RWPE1 (cell line): ENCODE measurements at regions not wholly inside any gene's neighbourhood (a gene's known extent, or its start where the extent isn't known, plus 50 kb on each side); places are given as distances from the start of the nearest gene placed in this dataset.
A peak's percentile ranks its signal among the peaks of the same experiment; 100 is the strongest.
"Not testable (repeated sequence)": the region's sequence is repeated elsewhere in the genome, so short reads cannot be mapped to it uniquely, and the experiment has no call there.

ENCODE experiments used
- CTCF ChIA-PET: fragments of 350-600 bp; sonication (Branson Sonifier 250); formaldehyde crosslinking; extraction: SDS; loops from one replicate; lab custom pipeline; 2021; lab: Yijun Ruan, JAX
- POLR2A ChIA-PET: fragments of 400-600 bp; formaldehyde crosslinking; extraction: SDS; loops from one replicate; lab custom pipeline; 2020; ENCODE audit warnings: antibody characterized with exemption; ENCODE audit not compliant: low non-redundant PET; lab: Yijun Ruan, JAX
- DNase-seq: peaks from one replicate; pipeline ENCODE4 v3.0.0; 2012; ENCODE audit warnings: low spot score
- H3K27ac ChIP-seq: fragments of 450-650 bp; 2 replicates; pipeline ENCODE4 v1.5.1; 2017
- CTCF ChIP-seq: fragments of 450-650 bp; conservative IDR thresholded peaks from 2 replicates; pipeline ENCODE4 v1.5.1; 2017; ENCODE audit warnings: low read depth, mild to moderate bottlenecking

DNA sequence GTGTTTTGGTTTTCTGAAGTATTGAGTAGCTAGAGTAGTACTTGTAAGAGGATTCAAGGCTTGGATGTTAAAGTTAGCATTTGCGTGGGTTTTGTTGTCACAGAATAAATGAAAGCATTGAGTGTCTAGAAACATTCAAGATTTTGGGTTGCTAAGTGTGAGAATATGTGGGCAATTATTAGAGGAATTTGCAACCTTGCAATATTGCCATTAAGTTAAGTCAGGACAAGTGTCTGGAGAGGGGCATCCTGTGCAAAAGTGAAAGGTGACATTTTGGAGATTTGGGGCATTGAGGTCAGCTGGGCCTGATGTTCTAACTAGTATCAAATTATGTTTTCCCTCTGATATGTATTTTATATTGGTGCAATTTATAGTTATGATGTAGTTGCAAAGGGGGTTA is 533.9 kb upstream of the GRID2 start:
- H3K27ac ChIP-seq, result no peak overlapping the region
- ChIA-PET CTCF (no interaction called here), POLR2A (no interaction called here)
- DNase-seq, result no peak
- TF ChIP-seq CTCF, result no peak

- H3K27ac ChIP-seq, DNase-seq, POLR2A ChIA-PET, CTCF ChIA-PET: not testable (repeated sequence)
These were observed 512.1 kb upstream of the GRID2 start for GRCh38 chr4:91791631-91792030.

- ChIA-PET CTCF (no interaction called here), POLR2A (no interaction called here)
- no peak overlapping the region for H3K27ac ChIP-seq
- no peak for TF ChIP-seq CTCF
- no peak for DNase-seq
These were observed 507.8 kb upstream of the GRID2 start for GRCh38 chr4:91795947-91796346.

GRCh38 chr4:91812319-91812718 is 491.4 kb upstream of the GRID2 start:
- H3K27ac ChIP-seq, result no peak overlapping the region
- no peak for DNase-seq
- ChIA-PET POLR2A (no interaction called here), CTCF (no interaction called here)
- no peak for TF ChIP-seq CTCF

DNA sequence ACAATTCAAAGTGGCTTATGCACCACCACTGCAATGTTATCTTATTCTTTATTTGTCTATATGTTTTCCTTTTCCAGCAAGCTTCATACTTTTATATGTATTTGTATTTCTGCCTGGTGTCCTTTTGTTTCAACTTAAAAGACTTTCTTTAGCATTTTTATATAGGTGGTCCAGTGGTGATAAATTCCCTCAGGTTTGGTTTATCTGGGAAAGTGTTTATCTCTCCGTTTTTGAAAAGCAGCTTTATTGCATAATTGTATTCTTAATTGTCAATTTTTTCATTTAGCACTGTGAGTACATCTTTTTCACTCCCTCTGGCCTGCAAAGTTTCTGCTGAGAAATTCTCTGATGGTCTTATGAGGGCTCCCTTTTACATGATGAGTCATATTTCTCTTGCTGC is 479.0 kb upstream of the GRID2 start:
- CTCF ChIA-PET, result no interaction called here
- POLR2A ChIA-PET, result no interaction called here
- H3K27ac ChIP-seq, result no peak overlapping the region
- TF ChIP-seq CTCF, result no peak
- DNase-seq, result no peak

GRCh38 chr4:91826186-91826585 is 477.6 kb upstream of the GRID2 start:
- POLR2A ChIA-PET, result no interaction called here
- H3K27ac ChIP-seq, result no peak overlapping the region
- CTCF ChIA-PET, result no interaction called here

GRCh38 chr4:91827914-91828313 is 475.9 kb upstream of the GRID2 start:
- DNase-seq, result no peak
- POLR2A ChIA-PET, result no interaction called here
- H3K27ac ChIP-seq, result no peak overlapping the region
- CTCF ChIA-PET, result no interaction called here
- TF ChIP-seq CTCF, result no peak

More at GRCh38 chr4:91826186-91826585, 477.6 kb upstream of the GRID2 start:
- TF ChIP-seq CTCF, result no peak
- peak; percentile 30 for DNase-seq
